Epithelial cell of proximal tubule (primary cell): ENCODE measurements at regions not wholly inside any gene's neighbourhood (a gene's known extent, or its start where the extent isn't known, plus 50 kb on each side); places are given as distances from the start of the nearest gene placed in this dataset.

Experiments used
- DNase-seq: peaks from one replicate; pipeline ENCODE4 v3.0.0-alpha.2; 2011; ENCODE audit warnings: low read depth
- H3K4me3 ChIP-seq: 2 replicates; pipeline ENCODE4 v1.5.1; 2011; ENCODE audit warnings: low read depth, mild to moderate bottlenecking, low read length
- CTCF ChIP-seq: conservative IDR thresholded peaks from 2 replicates; pipeline ENCODE4 v1.5.1; 2012; ENCODE audit warnings: low read depth, mild to moderate bottlenecking, low read length

- TF ChIP-seq CTCF: no peak
- H3K4me3 ChIP-seq: no peak overlapping the region
- DNase-seq: no peak
Measured at GRCh38 chr3:189516039-189516438, 115.2 kb upstream of the TP63 start.

- TF ChIP-seq CTCF: no peak
- DNase-seq: no peak
- H3K4me3 ChIP-seq: no peak overlapping the region
Measured at GRCh38 chr3:189517981-189518380, 113.2 kb upstream of the TP63 start.

GRCh38 chr3:189519458-189519857 lies 111.7 kb upstream of the TP63 start:
- TF ChIP-seq CTCF: no peak
- H3K4me3 ChIP-seq: no peak overlapping the region
- DNase-seq: no peak

- no peak for DNase-seq
- H3K4me3 ChIP-seq: no peak overlapping the region
- no peak for TF ChIP-seq CTCF
Measured at GRCh38 chr3:189529468-189529867, 101.7 kb upstream of the TP63 start.

- TF ChIP-seq CTCF: no peak
- DNase-seq: no peak
Measured at GRCh38 chr3:189529889-189530471, 101.2 kb upstream of the TP63 start.

GRCh38 chr3:189530822-189531221 lies 100.4 kb upstream of the TP63 start:
- DNase-seq: no peak
- H3K4me3 ChIP-seq: no peak overlapping the region
- no peak for TF ChIP-seq CTCF

More at GRCh38 chr3:189529889-189530471, 101.2 kb upstream of the TP63 start:
- H3K4me3 ChIP-seq: no peak overlapping the region

- TF ChIP-seq CTCF: no peak
- H3K4me3 ChIP-seq: no peak overlapping the region
- DNase-seq: no peak
Measured at GRCh38 chr3:189531271-189531670, 99.9 kb upstream of the TP63 start.
